Gastrocnemius medialis (tissue), 4 donors: ENCODE measurements at regions not wholly inside any gene's neighbourhood (a gene's known extent, or its start where the extent isn't known, plus 50 kb on each side); places are given as distances from the start of the nearest gene placed in this dataset.

ENCODE experiments used
- ATAC-seq, 2 donors: fragments of 150-250 bp; one replicate each; pipeline ENCODE4 v1.9.1; 2016
- DNase-seq, 2 donors: peaks; one replicate each; pipeline ENCODE4 v3.0.0-alpha.2; 2019
- H3K27ac ChIP-seq, 4 donors: fragments of 200-600 bp; sonication (generic); 1 replicate in 1 of 4; 2 replicates in 3 of 4; pipeline ENCODE4 v1.5.1; 2016 to 2018; ENCODE audit warnings: mild to moderate bottlenecking in 2 of 4, moderate library complexity in 1 of 4
- H3K27me3 ChIP-seq, 3 donors: fragments of 200-600 bp; sonication (generic) in 2 of 3; 1 replicate in 1 of 3; 2 replicates in 2 of 3; pipeline versions ENCODE4 v1.5.1 to v1.6.0; 2016 to 2019; ENCODE audit warnings: mild to moderate bottlenecking in 1 of 3, moderate library complexity in 1 of 3
- H3K36me3 ChIP-seq, 2 donors: fragments of 200-600 bp; sonication (generic) in 1 of 2; one replicate each; pipeline ENCODE4 v1.5.1; 2017 to 2018
- H3K4me1 ChIP-seq, 2 donors: fragments of 200-600 bp; sonication (generic) in 1 of 2; one replicate each; pipeline ENCODE4 v1.5.1; 2016 to 2017; ENCODE audit warnings: mild to moderate bottlenecking in 2 of 2
- H3K4me3 ChIP-seq, 4 donors: fragments of 200-600 bp; sonication (generic) in 3 of 4; 1 replicate in 1 of 4; 2 replicates in 3 of 4; pipeline ENCODE4 v1.5.1; 2016 to 2019; ENCODE audit warnings: mild to moderate bottlenecking in 2 of 4
- H3K9me3 ChIP-seq, 3 donors: fragments of 200-600 bp; sonication (generic) in 2 of 3; 1 replicate in 1 of 3; 2 replicates in 2 of 3; pipeline ENCODE4 v1.5.1; 2016 to 2019
- CTCF ChIP-seq, 5 experiments: fragments of 450-650 bp in 3 of 5; fragments of 200-600 bp in 2 of 5; sonication (generic) in 2 of 5; IDR thresholded peaks in 4 of 5; conservative IDR thresholded peaks in 1 of 5; 1 replicate in 4 of 5; 2 replicates in 1 of 5; pipeline ENCODE4 v1.5.1; 2016 to 2019; ENCODE audit warnings: antibody characterized with exemption in 5 of 5, mild to moderate bottlenecking in 3 of 5, moderate library complexity in 3 of 5
- POLR2A ChIP-seq, 2 donors: fragments of 450-650 bp; IDR thresholded peaks; one replicate each; pipeline ENCODE4 v1.6.1; 2017; ENCODE audit warnings: antibody characterized with exemption in 2 of 2, mild to moderate bottlenecking in 2 of 2, moderate library complexity in 2 of 2
- in situ Hi-C, 4 donors: fragments of 200-750 bp; cut with MboI; loops; one replicate each; pipeline versions ENCODE4 v1.15.0 to v1.8.0; 2017; ENCODE audit warnings: low sequenced_read_pairs in 4 of 4
- intact Hi-C: fragments of 100-400 bp; cut with DNase I; formaldehyde crosslinking; loops from one replicate; pipeline ENCODE4 v1.15.1; 2023; ENCODE audit warnings: low total_unique reads

- in situ Hi-C loops, result no loop called here
- Histone ChIP-seq H3K27me3 (no peaks in the 10 kb centered on the region), H3K9me3 (no peaks in the 10 kb centered on the region), H3K27ac (peak overlapping the region; percentile 33 to 72 (median 48)), H3K4me1 (peaks cover 20 to 29% of the 10 kb centered on the region in 2 donors), H3K36me3 (no peaks in the 10 kb centered on the region), H3K4me3 (no peak overlapping the region)
- no peak for ATAC-seq
- intact Hi-C loops, result no loop called here
- no peak for DNase-seq
- no peak for TF ChIP-seq CTCF (IDR thresholded peaks at IDR 0.05 in 4 of 5, conservative IDR thresholded peaks at IDR 0.05 in 1 of 5)
- no peak for TF ChIP-seq POLR2A (IDR thresholded peaks at IDR 0.05)
Measured at GRCh38 chr1:56145581-56145980, 433.8 kb downstream of the PLPP3 start.

- peaks cover 20 to 27% of the 10 kb centered on the region in 2 donors for H3K4me1 ChIP-seq
- no peaks in the 10 kb centered on the region for H3K36me3 ChIP-seq
- intact Hi-C loops (no loop called here), in situ Hi-C loops (no loop called here)
- ATAC-seq, result no peak
- no peaks in the 10 kb centered on the region for H3K9me3 ChIP-seq
- no peak for TF ChIP-seq CTCF (IDR thresholded peaks at IDR 0.05 in 4 of 5, conservative IDR thresholded peaks at IDR 0.05 in 1 of 5)
- no peak for TF ChIP-seq POLR2A (IDR thresholded peaks at IDR 0.05)
- H3K4me3 ChIP-seq, result no peak overlapping the region
- no peak overlapping the region for H3K27ac ChIP-seq
- no peaks in the 10 kb centered on the region for H3K27me3 ChIP-seq
- DNase-seq, result no peak
Measured at GRCh38 chr1:56142301-56142700, 437.1 kb downstream of the PLPP3 start.

- ATAC-seq, result no peak
- H3K27me3 ChIP-seq, result no peaks in the 10 kb centered on the region
- no peak overlapping the region for H3K27ac ChIP-seq
- no peaks in the 10 kb centered on the region for H3K9me3 ChIP-seq
- H3K4me3 ChIP-seq, result no peak overlapping the region
- intact Hi-C loops (no loop called here), in situ Hi-C loops (no loop called here)
- no peak for DNase-seq
- peaks cover 10 to 11% of the 10 kb centered on the region in 2 donors for H3K4me1 ChIP-seq
- no peak for TF ChIP-seq POLR2A (IDR thresholded peaks at IDR 0.05)
- TF ChIP-seq CTCF (IDR thresholded peaks at IDR 0.05 in 4 of 5, conservative IDR thresholded peaks at IDR 0.05 in 1 of 5), result no peak
- no peaks in the 10 kb centered on the region for H3K36me3 ChIP-seq
Measured at GRCh38 chr1:56139836-56140235, 439.5 kb downstream of the PLPP3 start.

- in situ Hi-C loops, result no loop called here
- H3K4me3 ChIP-seq, result no peak overlapping the region
- no peak for ATAC-seq
Measured at GRCh38 chr1:56137521-56138505, 441.6 kb downstream of the PLPP3 start.

More at GRCh38 chr1:56137521-56138505, 441.6 kb downstream of the PLPP3 start:
- no peaks in the 10 kb centered on the region for H3K4me1 ChIP-seq
- no peak for DNase-seq
- H3K9me3 ChIP-seq, result no peaks in the 10 kb centered on the region
- TF ChIP-seq CTCF (IDR thresholded peaks at IDR 0.05 in 4 of 5, conservative IDR thresholded peaks at IDR 0.05 in 1 of 5) (no peak), POLR2A (IDR thresholded peaks at IDR 0.05) (no peak)
- H3K36me3 ChIP-seq, result no peaks in the 10 kb centered on the region
- intact Hi-C loops, result no loop called here
- no peaks in the 10 kb centered on the region for H3K27me3 ChIP-seq
- H3K27ac ChIP-seq, result no peak overlapping the region
